Fibroblast of skin of right quadriceps (primary cell): ENCODE measurements at regions not wholly inside any gene's neighbourhood (a gene's known extent, or its start where the extent isn't known, plus 50 kb on each side); places are given as distances from the start of the nearest gene placed in this dataset.
A peak's percentile ranks its signal among the peaks of the same experiment; 100 is the strongest.

ENCODE experiments used
- DNase-seq: peaks from one replicate; pipeline ENCODE4 v3.0.0-alpha.2; 2013

- DNase-seq = no peak
Measured at GRCh38 chr2:195495351-195495750, 161.7 kb upstream of the SLC39A10 start.

- DNase-seq = peak; percentile 75
Measured at GRCh38 chr2:195494451-195494850, 162.6 kb upstream of the SLC39A10 start.

GRCh38 chr2:195493416-195493815 lies 163.6 kb upstream of the SLC39A10 start:
- DNase-seq = no peak

GRCh38 chr2:195490319-195490718 lies 166.7 kb upstream of the SLC39A10 start:
- DNase-seq = no peak

- DNase-seq = peak; percentile 28
Measured at GRCh38 chr2:195489101-195489500, 167.9 kb upstream of the SLC39A10 start.

GRCh38 chr2:195488567-195488966 lies 168.5 kb upstream of the SLC39A10 start:
- DNase-seq = no peak

- DNase-seq = peak; percentile 80
Measured at GRCh38 chr2:195486987-195487644, 169.9 kb upstream of the SLC39A10 start.

- DNase-seq = peak; percentile 59
Measured at GRCh38 chr2:195486520-195486919, 170.5 kb upstream of the SLC39A10 start.

GRCh38 chr2:195482010-195482409 lies 175.0 kb upstream of the SLC39A10 start:
- DNase-seq = no peak

- DNase-seq = no peak
Measured at GRCh38 chr2:195480121-195480520, 176.9 kb upstream of the SLC39A10 start.

- DNase-seq = no peak
Measured at GRCh38 chr2:195479407-195479806, 177.6 kb upstream of the SLC39A10 start.

- no peak for DNase-seq
Measured at GRCh38 chr2:195477996-195478382, 179.0 kb upstream of the SLC39A10 start.

- DNase-seq = peak; percentile 90
Measured at GRCh38 chr2:195477248-195477995, 179.6 kb upstream of the SLC39A10 start.

- DNase-seq = no peak
Measured at GRCh38 chr2:195475336-195475735, 181.7 kb upstream of the SLC39A10 start.

GRCh38 chr2:195473862-195474261 lies 183.2 kb upstream of the SLC39A10 start:
- DNase-seq = no peak

- DNase-seq = no peak
Measured at GRCh38 chr2:195472501-195473234, 184.4 kb upstream of the SLC39A10 start.

GRCh38 chr2:195471807-195472206 lies 185.2 kb upstream of the SLC39A10 start:
- DNase-seq = no peak

GRCh38 chr2:195471163-195471562 lies 185.9 kb upstream of the SLC39A10 start:
- DNase-seq = no peak

GRCh38 chr2:195470622-195471021 lies 186.4 kb upstream of the SLC39A10 start:
- DNase-seq = no peak

GRCh38 chr2:195468771-195469170 lies 188.3 kb upstream of the SLC39A10 start:
- no peak for DNase-seq

GRCh38 chr2:195466427-195466826 lies 190.6 kb upstream of the SLC39A10 start:
- no peak for DNase-seq

- DNase-seq = no peak
Measured at GRCh38 chr2:195461010-195461409, 196.0 kb upstream of the SLC39A10 start.

- DNase-seq = no peak
Measured at GRCh38 chr2:195458936-195459335, 198.1 kb upstream of the SLC39A10 start.

- DNase-seq = no peak
Measured at GRCh38 chr2:195457873-195458272, 199.2 kb upstream of the SLC39A10 start.
